ENCODE measurements at regions not wholly inside any gene's neighbourhood (a gene's known extent, or its start where the extent isn't known, plus 50 kb on each side); places are given as distances from the start of the nearest gene placed in this dataset.

GRCh38 chr17:70310221-70310672 lies 140.9 kb downstream of the KCNJ2 start:
- Histone ChIP-seq H3K36me3 (ENCODE audit: control insufficient read depth, insufficient read depth, low read length) (no peaks in the 10 kb centered on the region), H3K27me3 (ENCODE audit: control insufficient read depth, insufficient read depth, low read length) (no peaks in the 10 kb centered on the region), H3K4me3 (ENCODE audit: low read depth in 2 of 2, low read length in 2 of 2) (no peak overlapping the region), H3K27ac (ENCODE audit: low read length) (no peak overlapping the region), H3K9me3 (ENCODE audit: control insufficient read depth, insufficient read depth, low read depth, low read length) (no peaks in the 10 kb centered on the region), H3K4me1 (ENCODE audit: control insufficient read depth, insufficient read depth, low read length) (no peaks in the 10 kb centered on the region)
- no peak for DNase-seq (ENCODE audit: low read depth, low spot score)
- in situ Hi-C loops (cut with HindIII; ENCODE audit: low pct_unique_long_range_greater_than_20kb, low sequenced_read_pairs) (no loop called here), intact Hi-C loops (cut with micrococcal nuclease; ENCODE audit: unreplicated experiment) (no loop called here)
- CTCF ChIA-PET, result no interaction called here
- BruUV-seq (replicated peaks), result no TSS peak
- POLR2A ChIA-PET, result no interaction called here
- TF ChIP-seq POLR2AphosphoS5 (IDR thresholded peaks at IDR 0.05; ENCODE audit: low read depth, low read length) (no peak), SIN3A (IDR thresholded peaks at IDR 0.05; ENCODE audit: borderline replicate concordance, insufficient read depth, low read depth, low read length) (no peak), CTCF (IDR thresholded peaks at IDR 0.05) (no peak), REST (IDR thresholded peaks at IDR 0.05; ENCODE audit: insufficient read depth in 1 of 2, low read depth in 2 of 2, low read length in 1 of 2) (no peak), TCF7L2 (IDR thresholded peaks at IDR 0.05; ENCODE audit: low read depth, low read length) (no peak)
- no peak for ATAC-seq

GRCh38 chr17:70313086-70313852 lies 143.9 kb downstream of the KCNJ2 start:
- no peaks in the 10 kb centered on the region for H3K9me3 ChIP-seq (ENCODE audit: control insufficient read depth, insufficient read depth, low read depth, low read length)
- no peaks in the 10 kb centered on the region for H3K4me1 ChIP-seq (ENCODE audit: control insufficient read depth, insufficient read depth, low read length)
- POLR2A ChIA-PET, result no interaction called here
- TF ChIP-seq CTCF (IDR thresholded peaks at IDR 0.05), result no peak
- no peaks in the 10 kb centered on the region for H3K36me3 ChIP-seq (ENCODE audit: control insufficient read depth, insufficient read depth, low read length)
- DNase-seq (ENCODE audit: low read depth, low spot score) (no peak), ATAC-seq (no peak)
- CTCF ChIA-PET, result no interaction called here
- no peaks in the 10 kb centered on the region for H3K27me3 ChIP-seq (ENCODE audit: control insufficient read depth, insufficient read depth, low read length)
- H3K27ac ChIP-seq (ENCODE audit: low read length), result no peak overlapping the region
- in situ Hi-C loops (cut with HindIII; ENCODE audit: low pct_unique_long_range_greater_than_20kb, low sequenced_read_pairs), result no loop called here
- intact Hi-C loops (cut with micrococcal nuclease; ENCODE audit: unreplicated experiment), result no loop called here
- no TSS peak for BruUV-seq (replicated peaks)
- H3K4me3 ChIP-seq (ENCODE audit: low read depth in 2 of 2, low read length in 2 of 2), result no peak overlapping the region

All from Panc1 (cell line).